ENCODE measurements at regions not wholly inside any gene's neighbourhood (a gene's known extent, or its start where the extent isn't known, plus 50 kb on each side); places are given as distances from the start of the nearest gene placed in this dataset.

- no peak for TF ChIP-seq POLR2A (IDR thresholded peaks at IDR 0.05)
- TF ChIP-seq CTCF (IDR thresholded peaks at IDR 0.05): no peak
These were observed 90.8 kb upstream of the PGBD5 start for GRCh38 chr1:230516889-230517288.
